ENCODE measurements at regions not wholly inside any gene's neighbourhood (a gene's known extent, or its start where the extent isn't known, plus 50 kb on each side); places are given as distances from the start of the nearest gene placed in this dataset. TPM values are rescaled to one million over a fixed set of nuclear protein-coding genes. Genes with fewer than 3 reads are reported as not detected.

Small RNA genes in the stretch of these regions (microRNA-seq; reads per million reads assigned to microRNA genes)
- not detected for gene MIR4302 (ENCODE audit: borderline replicate concordance)

Small RNA genes in the stretch of these regions (small RNA-seq; reads per million reads assigned to genes)
- not detected for gene RN7SKP262
